NOMO-1 treated with DMSO at 0.1 percent for 48 hours (cell line): ENCODE measurements at regions not wholly inside any gene's neighbourhood (a gene's known extent, or its start where the extent isn't known, plus 50 kb on each side); places are given as distances from the start of the nearest gene placed in this dataset.
A peak's percentile ranks its signal among the peaks of the same experiment; 100 is the strongest.
"Not testable (repeated sequence)": the region's sequence is repeated elsewhere in the genome, so short reads cannot be mapped to it uniquely, and the experiment has no call there.

Source experiments
- DNase-seq: peaks from one replicate; lab custom pipeline; 2025; ENCODE audit not compliant: unreplicated experiment; lab: John Stamatoyannopoulos, UW

DNA sequence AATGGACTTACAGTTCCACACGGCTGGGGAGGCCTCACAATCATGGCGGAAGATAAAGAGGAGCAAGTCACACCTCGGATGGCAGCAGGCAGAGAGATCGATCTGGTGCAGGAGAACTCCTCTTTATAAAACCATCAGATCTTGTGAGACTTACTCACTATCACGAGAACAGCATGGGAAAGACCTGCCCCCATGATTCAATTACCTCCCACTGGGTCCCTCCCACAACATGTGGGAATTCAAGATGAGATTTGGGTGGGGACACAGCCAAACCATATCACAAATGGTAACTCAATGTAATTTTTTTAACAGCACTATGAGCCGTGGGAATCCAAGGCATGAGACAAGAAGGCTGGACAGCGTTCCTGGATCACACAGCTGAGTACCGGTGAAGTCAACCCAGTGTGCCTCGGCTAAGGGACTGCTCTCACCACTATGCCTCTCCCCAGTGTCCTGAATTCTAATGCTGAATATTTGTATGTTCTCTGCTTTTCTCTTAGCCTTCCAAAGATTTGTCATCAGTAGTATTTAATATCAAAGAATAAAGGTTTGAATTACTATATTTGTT lies 84.3 kb downstream of the IRS2 start:
- not testable (repeated sequence) for DNase-seq

DNA sequence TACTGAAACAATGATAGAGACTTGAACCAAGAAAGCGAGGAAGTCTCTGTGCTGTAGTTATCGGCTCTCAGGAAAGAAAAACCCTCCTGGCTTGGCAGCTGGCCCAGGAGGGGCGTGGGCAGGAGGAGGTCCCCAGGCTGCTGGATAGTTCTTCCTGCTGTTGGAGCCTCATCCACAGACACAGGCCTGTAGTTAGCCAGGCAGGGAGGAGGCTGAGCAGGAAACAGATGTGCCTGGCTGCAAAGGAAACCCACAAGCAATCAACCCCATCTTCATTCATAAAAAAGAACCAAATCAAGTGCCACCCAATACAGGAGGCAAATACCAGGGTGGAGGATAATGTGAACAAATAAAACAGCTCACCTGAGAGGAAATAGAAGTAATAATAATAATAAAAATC lies 86.2 kb downstream of the IRS2 start:
- DNase-seq: peak; percentile 89

DNA sequence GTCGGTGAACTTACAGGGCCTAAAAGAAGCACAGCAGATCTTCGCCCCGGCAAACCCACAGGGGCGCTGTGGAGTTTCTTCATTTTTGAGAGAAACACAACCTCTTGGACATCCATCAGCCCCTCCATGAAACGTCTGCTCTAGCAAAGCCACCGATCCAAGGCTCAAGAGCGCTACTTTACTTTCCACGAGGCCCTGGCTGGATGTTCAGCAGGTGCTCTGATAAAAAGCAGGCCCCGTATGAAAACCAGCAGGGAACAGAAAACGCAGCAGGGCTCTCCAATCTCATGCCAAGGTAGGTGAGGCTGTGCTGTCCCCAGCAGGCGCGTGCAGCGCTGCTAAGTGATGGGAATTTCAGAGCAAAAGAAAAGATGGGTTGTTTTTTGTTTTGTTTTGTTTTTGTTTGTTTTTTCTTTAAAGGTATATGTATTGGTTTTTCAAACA lies 86.7 kb downstream of the IRS2 start:
- DNase-seq: no peak

DNA sequence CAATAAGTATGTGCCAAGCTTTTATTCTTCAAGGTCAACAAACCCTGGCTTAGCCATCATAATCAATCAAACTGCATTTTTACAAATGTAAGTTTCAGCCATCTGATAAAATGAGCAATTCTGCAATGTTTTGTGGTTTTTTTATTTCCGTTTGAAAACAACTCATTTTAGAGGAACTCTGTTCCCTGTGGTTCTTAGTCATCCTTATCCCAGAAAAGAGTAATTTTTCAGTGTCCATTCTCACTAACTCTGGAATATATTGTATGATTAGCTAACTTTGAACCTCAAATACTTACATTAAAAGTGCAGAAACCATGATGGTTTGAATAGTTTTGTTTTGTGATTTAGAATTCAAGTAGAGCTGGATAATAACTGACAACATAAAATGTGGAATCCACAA lies 87.6 kb downstream of the IRS2 start:
- DNase-seq: no peak

DNA sequence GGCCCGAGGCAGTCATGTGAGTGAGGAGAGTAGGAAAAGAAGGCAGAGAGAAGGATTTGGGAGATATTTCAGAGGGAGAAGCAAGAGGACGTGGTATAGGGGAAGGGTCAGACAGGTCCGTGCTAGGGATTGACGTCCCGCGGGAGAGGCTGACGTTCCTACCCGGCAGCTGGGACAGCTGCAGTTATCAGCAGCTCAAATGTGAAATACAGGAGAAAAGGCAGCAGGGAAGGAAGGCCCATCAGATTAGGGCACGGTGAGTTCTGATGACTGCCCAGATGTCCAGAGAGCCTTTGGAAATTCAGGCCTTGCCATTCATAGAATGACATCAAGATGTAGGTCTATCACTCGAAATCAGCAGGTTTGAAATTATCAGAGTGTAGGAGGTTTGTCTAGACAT lies 88.4 kb downstream of the IRS2 start:
- no peak for DNase-seq

DNA sequence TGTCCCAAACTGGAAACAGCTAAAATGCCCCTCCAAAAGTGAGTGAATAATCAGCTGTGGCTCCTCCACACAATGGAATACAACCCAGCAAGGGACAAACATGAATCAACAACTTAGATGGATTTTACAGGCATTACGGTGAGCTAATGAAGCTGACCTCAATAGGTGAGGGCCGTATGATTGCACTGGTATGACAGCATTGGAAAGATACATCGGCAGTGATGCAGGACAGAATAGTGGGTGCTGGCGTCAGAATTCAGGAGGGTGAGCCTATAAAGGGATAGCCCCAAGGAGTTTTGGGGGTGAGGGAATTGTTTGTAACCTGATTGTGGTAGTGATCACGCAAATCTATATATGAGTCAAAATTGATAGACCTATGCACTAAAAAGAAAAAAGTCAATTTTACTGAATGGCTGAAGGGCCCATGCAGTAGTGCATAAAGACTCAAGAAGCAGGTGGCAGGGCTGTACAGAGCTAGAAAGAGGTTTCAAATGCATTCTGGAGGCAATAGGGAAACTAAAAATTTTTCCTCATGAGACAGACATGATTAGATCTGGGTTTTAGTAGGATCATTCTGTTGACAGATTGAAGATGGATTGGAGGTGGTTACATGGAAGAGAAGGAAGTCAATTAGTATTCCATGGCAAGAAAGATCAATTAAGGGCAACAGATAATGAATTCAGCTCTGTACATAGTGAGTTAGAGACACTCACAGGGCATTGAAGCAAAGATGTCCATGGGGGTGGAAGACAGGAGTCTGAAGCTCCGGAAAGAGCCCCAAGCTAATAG lies 90.8 kb downstream of the IRS2 start:
- DNase-seq: no peak

DNA sequence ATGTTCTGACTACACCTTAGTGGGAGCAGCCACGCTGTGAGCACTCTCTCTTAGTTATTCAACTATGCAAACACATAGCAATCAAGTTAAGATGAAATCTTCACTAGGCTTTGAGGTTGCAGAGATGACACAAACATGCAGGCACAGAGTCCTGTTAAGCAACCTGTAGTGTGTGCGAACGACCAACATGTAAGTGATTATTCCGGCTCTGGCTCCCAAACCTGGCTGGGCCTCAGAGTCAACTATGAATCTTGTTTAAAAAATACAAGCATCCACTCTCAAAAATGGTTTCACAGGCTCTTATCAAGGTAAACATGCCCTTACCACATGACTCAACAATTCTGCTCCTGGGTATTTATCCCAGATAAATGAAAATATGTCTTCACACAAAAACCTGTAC lies 91.4 kb downstream of the IRS2 start:
- peak; percentile 9 for DNase-seq

DNA sequence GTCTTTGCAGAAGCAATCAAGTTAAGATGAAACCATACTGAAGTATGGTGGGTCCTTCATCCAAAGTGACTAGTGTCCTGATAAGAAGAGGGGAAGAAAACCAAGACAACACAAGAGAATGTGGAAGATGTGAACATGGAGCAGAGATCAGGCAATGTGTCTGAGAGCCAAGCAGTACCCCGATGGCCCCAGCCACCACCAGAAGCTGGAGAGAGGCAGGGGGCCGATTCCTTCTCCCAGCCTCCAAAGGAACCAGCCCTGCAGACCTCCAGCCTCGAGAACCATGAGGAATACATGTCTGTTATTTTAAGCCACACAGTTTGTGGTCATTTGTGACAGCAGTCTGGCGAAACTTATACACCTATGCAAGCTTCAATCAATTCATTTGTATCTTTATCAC lies 93.2 kb downstream of the IRS2 start:
- no peak for DNase-seq

DNA sequence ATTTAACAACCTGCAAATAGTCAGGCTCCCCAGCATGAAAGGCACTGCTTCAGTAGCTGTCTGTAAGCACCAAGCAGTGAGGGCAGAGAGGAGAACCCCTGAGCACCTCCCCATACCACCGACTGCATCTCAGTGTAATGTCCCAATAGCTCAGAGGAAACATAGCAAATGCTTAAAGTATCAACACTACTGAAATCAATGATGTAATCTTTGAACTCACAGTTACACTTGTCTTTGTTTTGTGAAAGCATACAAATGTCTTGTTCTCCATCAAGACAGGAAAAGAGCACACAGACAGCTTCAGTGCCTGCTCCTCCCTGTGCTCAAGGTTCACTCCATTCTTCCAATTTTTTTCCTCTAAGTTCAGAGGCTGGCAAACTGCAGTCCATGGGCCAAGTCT lies 94.7 kb downstream of the IRS2 start:
- no peak for DNase-seq

DNA sequence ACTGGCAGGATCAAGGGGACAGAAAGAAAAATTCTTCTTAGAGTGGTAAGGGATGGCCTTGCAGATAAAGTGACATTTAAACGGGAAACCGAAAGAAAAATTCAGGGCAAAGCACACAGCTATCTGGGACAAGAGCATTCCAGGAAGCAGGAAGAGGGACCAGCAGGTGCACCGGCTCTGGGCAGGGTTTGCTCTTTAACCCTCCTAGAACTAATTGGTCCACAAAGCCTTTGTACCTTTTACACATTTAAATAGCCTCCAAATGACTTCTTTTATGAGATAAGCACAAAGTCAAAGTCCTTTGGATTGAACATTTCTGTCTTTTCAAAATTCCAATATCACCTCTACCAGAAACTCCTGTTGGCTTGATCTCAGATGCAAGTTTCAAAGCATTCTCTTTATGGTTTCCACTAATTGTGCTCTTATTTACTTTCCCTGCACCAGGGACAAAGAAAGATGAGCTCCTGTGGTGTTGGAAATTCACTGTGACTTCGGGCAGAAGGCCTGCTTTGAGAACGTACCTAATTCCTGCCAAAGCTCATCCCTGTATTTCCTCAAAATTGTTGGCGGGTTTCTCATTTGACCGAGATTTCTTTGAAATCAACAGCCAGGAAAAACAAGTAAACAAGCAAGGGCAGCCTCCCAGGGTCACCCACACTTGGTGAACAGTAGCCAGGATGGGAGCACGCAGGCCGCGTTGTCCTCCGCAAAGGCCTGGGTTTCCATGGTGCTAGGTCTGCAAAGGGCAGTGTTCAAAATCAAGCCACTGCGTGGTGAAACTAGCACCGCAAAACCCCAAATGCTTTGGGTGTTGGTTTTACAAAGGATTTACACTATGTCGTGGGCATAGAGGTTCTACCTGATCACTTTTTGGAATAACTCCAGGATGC lies 98.6 kb downstream of the IRS2 start:
- DNase-seq: no peak

DNA sequence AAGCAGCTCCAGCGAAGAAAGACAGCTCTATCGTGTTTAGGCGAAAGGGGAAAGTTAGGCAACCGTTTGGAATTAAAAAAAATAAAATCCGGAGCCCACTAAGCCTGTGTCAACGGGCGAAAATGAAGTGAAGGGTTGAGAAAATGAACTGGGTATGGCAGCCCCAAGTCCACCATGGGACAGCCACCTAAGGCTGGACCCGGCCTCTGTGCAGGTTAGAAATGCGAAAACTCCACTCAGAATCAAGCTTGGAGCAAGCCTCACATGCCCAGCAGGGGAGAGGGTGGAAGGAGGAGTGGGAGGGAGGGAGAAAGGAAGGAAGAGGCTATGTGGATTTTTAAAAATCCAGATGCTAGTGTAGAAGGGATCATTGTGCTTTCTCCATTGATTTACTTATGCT lies 101.2 kb downstream of the IRS2 start:
- DNase-seq: no peak

DNA sequence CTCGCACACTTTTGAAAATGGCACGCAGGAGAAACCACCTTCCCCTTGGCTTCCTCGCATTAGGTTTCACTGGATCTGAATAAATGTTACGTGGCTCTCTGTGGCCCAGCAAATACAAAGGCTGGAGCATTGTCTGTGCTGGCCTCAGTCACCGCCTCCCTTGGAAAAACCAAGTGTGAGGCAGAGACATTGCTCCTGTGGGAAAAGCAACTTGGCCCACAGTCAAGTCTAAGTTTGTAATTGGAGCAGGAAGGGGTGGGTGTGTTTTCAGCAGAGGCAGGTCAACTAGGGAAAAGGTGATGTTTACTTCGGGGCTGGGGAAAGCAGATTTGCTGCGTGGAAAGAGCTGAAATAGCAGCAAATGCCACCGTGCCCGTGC lies 101.6 kb downstream of the IRS2 start:
- DNase-seq: no peak

DNA sequence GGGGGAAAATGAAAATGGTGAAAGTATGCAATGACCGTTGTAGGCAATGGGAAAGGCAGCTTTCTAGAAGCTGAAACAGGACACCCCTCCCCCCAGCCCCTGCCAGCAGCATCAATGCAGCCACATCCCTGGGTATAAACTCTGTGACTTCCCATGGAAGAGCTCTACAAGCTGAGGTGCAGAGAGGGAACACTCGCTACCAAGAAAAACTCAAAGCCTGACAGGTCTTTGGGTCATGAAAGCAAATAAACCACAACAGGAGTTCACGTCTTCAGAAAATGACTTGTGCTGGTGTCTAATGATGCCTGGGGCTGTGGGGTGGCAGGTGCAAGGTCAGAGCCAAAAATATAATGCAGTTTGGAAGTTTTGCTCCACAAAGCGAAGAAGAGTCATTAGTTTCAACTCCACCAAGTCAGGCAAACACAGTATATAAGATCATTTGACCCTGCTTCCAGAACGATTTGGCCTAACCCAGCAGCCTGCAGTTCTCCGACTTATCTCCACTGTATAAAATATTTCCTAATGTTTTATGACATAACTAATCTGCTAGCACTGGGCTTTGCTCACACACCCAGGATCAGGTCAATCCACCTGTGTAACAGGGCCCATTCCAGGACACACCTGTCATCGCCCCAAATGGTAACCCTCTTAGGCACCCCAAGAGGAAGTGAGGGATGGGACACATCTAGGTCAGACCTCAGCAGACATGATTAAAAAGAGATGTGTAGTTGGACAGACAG lies 102.1 kb downstream of the IRS2 start:
- DNase-seq: no peak

DNA sequence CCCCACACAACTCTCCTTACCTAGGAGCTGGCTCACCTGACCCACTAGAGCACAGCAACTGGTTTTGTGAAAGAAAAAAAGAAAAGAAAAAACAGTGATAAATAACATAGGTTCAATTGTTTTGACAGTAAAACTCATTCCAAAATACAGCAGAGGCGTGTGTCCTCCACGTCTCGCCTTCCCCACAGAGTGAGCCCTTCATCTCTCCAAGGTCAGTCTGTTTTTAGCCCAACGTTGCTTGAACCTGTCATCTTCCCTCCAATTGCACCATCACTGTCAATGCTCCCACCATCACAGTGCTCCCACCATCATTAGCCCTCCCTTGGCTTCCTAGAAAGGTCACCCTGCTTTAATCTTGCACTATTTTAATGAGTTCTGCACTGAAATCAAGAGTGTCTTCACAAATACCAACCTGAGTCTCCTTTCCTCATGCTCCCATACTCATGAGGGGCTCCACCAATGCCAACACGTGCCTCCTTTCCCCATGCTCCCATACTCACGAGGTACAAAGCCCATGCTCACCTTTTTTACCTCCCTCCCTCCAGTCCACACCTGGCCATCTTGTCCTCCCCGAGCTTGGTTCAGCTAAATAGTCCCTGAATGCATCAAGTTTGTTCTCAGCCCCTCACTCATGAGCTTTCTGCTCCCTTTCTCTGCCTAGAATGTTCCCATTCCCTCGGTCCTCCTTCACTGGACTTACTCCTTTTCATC lies 103.7 kb downstream of the IRS2 start:
- DNase-seq: no peak

DNA sequence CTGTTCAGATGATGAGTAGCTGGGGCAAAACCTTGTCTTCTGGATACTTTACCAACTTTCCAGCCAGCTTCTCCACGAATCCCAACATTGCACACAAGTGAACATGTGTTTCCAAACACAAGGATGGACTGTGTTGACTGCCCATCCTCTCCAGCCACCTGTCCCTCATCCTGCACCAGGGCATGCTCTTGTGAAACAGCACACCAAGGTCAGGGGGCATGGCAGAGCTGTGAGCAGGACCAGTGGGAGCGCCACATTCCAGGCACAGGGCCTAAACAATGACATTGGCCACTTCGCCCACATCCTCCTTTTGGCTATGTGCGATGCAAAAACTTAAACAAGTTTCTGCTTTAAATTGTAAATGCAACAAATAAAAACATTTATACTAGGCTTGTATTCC lies 105.5 kb downstream of the IRS2 start:
- no peak for DNase-seq

DNA sequence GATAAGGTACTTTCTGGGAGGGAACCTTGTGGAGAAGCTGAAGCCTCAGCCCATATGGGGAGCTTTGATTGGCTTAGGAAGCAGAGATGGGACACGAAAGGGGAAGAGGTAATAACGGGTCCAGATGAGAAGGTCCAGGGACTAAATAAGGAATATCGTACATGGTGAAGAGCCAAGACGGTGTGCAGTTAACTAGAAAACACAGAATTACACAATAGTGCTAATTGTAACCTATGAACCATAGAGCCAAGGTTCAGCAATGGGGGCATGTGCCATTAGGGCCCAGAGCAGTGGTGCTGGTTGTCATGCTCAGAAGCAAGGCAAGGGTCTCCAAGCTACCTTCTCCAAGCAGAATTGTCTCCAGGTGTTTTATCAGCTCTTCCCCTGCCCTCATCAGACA lies 106.1 kb downstream of the IRS2 start:
- DNase-seq: no peak

DNA sequence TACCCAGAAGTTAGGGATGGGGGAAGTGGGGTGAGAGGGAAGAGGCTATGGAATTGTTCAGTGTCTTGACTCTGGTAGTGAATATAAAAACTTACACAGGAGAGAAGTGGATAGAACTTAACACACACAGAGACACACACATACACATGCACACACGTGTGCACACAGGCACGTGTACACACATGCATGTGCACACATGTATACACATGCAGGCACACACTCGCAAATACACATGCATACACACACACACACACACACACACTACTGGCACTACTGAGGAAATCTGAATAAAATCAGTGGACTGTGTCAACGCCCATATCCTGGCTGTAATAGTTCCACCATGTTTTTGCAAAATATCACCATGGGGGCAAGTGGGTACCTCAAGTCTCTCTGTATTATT lies 107.9 kb downstream of the IRS2 start:
- DNase-seq: no peak

DNA sequence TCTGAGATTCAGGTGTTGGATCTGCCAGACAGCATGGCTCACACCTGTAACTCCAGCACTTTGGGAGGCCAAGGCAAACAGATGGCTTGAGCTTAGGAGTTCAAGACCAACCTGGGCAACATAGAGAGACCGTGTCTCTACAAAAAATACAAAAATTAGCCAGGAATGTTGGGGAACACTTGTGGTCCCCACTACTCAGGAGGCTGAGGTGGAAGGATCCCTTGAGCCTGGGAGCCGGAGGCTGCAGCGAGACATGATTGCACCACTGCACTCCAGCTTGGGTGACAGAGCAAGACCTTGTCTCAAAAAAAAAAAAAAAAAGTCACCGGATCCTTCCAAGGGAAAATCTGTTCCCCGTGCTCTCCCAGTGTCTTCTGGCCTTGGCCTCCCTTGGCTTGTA lies 109.2 kb downstream of the IRS2 start:
- no peak for DNase-seq

DNA sequence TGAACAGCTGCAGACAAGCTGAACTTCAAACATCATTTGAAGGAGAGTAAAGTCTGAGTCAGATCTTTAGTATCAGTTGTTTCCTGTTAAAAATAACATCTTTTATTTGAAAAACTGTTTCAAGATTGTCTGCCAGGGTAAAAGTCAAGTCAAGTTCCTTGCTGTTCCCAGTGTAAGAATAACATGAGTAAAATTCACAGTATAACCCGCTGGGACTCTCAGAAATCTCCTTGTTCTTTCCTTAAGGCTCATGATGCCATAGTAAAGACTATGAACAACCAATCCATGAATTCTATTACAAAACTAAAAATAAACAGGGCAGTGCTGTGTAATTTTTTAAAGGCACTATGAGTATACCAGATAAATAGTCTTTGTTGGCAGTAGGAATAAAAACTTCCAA lies 112.9 kb downstream of the IRS2 start:
- DNase-seq: no peak

DNA sequence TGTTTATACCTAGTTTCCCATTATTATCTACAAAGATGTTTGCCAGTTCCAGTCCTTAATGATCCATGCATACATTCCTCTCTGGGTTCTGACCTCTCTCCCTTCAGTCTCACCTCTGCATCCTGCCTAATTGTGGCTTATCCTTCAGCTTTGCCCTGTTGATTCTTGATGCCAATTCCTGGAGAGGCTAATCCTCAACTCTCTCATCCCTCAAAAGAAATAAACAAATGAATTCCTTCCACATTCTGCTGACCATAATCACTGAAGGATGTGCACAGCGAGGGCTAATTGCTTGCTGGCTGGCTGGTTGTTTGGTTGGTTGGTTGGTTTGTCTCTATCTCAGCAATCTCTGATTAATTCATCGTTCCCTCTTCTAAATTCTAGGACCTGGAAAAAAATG lies 113.8 kb downstream of the IRS2 start:
- no peak for DNase-seq

DNA sequence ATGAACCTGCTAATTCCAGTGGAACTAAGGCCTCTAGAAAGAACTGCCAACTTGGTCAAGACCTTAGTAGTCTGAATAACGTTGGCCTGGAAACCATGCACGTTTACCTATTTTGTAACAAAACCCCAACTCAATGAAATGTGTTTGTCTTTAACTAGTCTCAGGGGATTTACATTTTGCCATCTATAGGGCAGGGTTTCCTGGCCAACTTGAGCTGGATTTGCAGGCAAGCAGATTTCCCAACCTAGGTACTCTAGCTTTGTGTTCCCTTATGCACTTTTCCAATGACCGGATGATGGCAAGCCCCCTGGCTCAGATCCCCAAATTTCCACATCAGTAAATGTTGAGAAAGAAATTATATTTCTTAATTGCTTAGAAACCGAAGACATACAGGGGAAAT lies 114.5 kb downstream of the IRS2 start:
- no peak for DNase-seq
